Thyroid gland (tissue), 4 donors: ENCODE measurements at regions not wholly inside any gene's neighbourhood (a gene's known extent, or its start where the extent isn't known, plus 50 kb on each side); places are given as distances from the start of the nearest gene placed in this dataset.

Experiments used
- POLR2A ChIP-seq, 2 donors: fragments of 450-650 bp; IDR thresholded peaks; one replicate each; pipeline ENCODE4 v1.6.1; 2017; ENCODE audit warnings: antibody characterized with exemption in 2 of 2, mild to moderate bottlenecking in 2 of 2, moderate library complexity in 1 of 2
- TF ChIP-seq, protein P1 (sequence below), 6 experiments: fragments of 200-600 bp in 3 of 6; fragments of 450-650 bp in 3 of 6; sonication (generic) in 3 of 6; IDR thresholded peaks; one replicate each; pipeline ENCODE4 v1.5.1; 2016 to 2019; ENCODE audit warnings: antibody characterized with exemption in 6 of 6, mild to moderate bottlenecking in 2 of 6, inconsistent platforms in 1 of 6, moderate library complexity in 1 of 6

DNA sequence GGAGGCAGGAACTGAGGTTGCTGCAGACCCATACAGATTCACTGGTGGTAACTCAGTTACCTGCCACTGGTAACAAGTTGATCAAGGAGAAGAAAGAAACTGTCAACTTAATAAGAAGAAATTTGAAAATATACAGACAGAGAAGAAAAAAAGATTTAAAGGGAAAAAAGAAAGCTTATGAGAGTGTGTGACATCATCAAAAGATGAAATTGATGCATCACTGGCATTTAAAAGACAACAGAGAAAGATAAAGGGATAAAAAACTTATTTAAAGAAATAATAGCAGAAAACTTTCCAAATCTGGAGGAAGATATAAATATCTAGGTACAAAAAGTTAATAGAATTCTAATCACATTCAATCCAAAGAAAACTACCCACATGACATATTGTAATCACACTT, 1003.2 kb downstream of the TDRD15 start:
- TF ChIP-seq, protein P1, sequence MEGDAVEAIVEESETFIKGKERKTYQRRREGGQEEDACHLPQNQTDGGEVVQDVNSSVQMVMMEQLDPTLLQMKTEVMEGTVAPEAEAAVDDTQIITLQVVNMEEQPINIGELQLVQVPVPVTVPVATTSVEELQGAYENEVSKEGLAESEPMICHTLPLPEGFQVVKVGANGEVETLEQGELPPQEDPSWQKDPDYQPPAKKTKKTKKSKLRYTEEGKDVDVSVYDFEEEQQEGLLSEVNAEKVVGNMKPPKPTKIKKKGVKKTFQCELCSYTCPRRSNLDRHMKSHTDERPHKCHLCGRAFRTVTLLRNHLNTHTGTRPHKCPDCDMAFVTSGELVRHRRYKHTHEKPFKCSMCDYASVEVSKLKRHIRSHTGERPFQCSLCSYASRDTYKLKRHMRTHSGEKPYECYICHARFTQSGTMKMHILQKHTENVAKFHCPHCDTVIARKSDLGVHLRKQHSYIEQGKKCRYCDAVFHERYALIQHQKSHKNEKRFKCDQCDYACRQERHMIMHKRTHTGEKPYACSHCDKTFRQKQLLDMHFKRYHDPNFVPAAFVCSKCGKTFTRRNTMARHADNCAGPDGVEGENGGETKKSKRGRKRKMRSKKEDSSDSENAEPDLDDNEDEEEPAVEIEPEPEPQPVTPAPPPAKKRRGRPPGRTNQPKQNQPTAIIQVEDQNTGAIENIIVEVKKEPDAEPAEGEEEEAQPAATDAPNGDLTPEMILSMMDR (IDR thresholded peaks at IDR 0.05), result no peak
- no peak for TF ChIP-seq POLR2A (IDR thresholded peaks at IDR 0.05)
